A172 (cell line): ENCODE measurements at regions not wholly inside any gene's neighbourhood (a gene's known extent, or its start where the extent isn't known, plus 50 kb on each side); places are given as distances from the start of the nearest gene placed in this dataset.
A peak's percentile ranks its signal among the peaks of the same experiment; 100 is the strongest.

ENCODE experiments used
- DNase-seq: peaks from one replicate; pipeline ENCODE4 v3.0.0-alpha.2; 2015; ENCODE audit warnings: low spot score

DNA sequence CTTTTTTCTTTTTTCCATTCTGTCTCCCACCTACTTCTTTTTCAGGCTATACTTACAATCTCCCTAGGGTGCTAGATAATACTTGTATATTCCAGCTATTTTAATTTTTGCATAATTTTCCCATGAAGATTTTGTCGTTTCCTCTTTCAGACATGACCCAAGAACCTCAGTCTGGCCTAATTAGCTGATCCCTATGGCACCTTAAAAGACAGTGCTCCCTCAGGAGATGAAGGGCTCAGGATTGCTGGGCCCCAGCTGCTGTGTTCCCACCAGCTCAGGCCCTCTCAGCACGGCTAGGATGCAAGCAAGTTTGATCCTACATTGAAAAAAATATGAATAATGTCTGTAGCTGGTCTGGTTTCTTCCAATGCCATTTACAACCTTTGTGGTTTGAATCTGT is 55.0 kb upstream of the RGS5 start:
- no peak for DNase-seq

DNA sequence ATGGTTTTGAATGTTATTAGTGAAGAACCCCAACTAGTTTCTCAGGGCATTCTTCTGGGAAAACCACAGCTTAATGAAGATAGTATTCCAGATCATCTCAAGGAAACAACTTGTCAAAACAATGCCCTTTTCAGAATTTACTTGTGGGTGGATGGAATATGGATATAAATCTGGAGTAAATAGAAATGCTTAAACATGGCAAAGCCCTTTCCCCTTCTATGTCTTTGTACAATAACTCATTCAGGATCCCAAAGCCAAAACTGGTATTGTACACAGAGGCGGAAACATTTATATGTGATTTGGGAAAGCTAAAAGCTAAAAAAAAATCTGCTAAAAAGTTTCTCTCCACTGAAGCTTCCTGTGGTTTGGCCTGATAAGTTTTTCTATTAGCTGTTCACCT is 55.5 kb upstream of the RGS5 start:
- DNase-seq, result peak; percentile 34

DNA sequence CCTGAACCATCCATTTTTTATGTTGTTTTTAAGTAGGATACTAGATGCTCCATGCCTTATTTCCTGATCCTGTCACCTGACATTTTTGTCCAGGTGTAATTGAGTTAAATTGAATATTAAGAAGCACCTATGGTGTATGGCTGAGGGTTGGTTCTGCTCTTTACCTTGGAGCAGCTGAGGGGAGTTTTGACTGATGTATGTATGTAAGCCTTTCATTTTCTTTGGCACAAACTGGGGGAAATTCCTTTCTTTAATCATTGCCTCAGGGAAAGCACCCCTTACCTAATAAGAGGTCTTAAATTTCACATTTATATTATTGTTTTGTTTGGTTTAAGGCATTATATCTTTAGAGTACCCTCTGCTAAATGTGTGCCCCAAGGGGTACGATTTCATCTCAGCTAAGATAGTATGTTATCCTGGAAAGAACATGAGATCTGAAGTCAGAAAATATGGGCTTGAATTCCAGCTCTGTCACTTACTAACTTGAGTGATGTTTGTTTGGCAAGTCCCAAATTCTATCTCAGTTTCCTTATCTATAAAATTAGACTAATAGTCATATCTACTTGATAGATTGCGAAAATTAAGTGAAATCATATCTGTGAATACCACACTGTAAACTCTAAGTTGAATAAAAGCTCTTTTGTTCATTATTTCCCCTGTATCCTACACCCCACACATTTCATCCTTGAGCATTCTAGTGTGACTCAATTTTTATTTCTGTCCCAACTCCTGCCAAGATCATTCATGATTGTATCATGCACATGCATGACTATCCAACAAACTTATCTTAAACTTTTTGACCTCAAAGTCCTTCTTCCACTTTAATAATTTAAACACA is 57.7 kb upstream of the NUF2 start:
- DNase-seq, result no peak

DNA sequence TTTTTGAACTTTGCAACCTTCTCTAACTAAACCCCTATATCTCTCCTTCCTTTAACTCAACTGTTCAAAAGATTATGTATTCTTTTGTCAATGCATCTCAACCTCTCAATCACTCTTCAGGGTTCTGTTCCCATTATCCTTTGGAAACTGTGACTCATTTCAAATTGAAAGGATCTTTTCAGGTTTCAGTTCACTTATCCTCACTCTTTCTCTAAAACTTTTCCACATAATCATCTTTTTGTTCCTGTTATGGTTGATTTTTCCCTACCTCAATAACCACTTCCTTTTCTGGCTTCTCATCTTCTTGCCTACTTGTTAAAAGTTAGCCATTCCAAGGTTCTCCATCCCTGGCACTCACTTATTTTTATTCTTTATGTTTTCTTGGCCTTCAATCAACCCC is 56.2 kb upstream of the NUF2 start:
- no peak for DNase-seq

DNA sequence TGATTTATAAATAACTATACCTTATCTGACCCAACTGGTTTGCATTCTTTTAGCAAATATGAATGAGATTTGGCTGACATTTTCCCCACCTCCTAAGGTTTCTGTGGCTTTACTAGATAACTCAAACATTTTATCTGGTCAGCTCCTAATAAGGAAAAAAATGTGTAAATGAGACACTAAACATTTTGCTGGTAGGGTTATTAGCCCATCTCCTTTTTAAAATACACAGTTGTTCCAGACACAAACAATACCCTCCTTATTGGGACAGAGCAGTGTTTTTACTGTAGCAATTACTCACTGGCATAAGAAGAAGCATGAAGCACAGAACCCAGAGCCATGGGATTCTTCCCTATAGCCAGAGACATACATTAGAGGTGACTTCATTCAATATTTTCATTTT is 53.8 kb upstream of the NUF2 start:
- DNase-seq, result no peak

DNA sequence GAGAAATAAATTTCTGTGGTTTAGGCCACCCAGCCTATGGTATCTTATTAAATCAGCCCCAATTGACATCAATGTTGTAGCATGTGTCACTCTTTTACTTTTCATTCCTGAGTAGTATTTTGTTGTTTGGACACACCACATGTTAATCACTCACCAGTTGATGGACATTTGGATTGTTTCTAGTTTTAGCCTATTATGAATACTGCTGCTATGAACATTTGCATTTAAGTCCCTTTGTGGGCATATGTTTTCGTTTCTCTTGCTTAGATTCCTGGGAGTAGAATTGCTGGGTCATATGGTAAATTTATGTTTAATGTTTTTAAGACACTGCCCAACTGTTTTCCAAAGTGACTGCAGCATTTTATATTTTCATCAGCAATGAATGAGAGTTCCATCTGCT is 50.2 kb upstream of the NUF2 start:
- no peak for DNase-seq
